IPS-NIHi7 (cell line): ENCODE measurements at regions not wholly inside any gene's neighbourhood (a gene's known extent, or its start where the extent isn't known, plus 50 kb on each side); places are given as distances from the start of the nearest gene placed in this dataset.
"Not testable (repeated sequence)": the region's sequence is repeated elsewhere in the genome, so short reads cannot be mapped to it uniquely, and the experiment has no call there.

Source experiments
- DNase-seq: peaks from one replicate; pipeline ENCODE4 v3.0.0; 2012; ENCODE audit warnings: mixed read lengths; ENCODE audit errors: extremely low spot score

DNA sequence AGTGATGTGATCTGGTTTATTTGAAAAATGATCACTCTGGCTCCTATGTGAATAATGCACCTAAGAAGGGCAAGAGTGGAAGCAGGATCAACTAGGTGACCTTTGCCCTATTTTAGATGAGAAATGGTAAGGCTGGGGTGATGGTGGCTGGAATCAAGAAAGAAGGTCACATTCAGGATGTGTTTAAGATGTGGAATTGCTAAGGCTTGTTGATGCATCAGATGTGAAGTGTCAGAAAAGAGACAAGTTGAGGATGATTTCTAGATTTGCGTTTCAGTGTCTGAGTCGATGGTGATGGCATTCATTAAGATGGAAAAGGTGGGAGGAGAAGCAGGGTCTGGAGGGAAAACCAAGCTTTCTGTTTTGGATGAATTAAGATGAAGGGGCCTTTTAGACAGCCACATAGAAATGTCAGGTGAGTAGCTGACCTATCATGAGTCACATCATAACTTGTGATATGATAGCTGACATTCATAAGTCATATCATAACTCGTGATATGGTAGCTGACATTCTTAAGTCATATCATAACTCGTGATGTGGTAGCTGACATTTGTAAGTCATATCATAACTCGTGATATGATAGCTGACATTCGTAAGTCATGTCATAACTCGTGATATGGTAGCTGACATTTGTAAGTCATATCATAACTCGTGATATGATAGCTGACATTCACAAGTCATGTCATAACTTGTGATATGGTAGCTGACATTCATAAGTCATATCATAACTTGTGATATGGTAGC lies 101.2 kb upstream of the SEC11C start:
- no peak for DNase-seq

DNA sequence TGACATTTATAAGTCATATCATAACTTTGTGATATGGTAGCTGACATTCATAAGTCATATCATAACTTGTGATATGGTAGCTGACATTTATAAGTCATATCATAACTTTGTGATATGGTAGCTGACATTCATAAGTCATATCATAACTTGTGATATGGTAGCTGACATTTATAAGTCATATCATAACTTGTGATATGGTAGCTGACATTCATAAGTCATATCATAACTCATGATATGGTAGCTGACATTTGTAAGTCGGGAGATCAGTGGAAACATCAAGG lies 100.7 kb upstream of the SEC11C start:
- DNase-seq, result not testable (repeated sequence)

DNA sequence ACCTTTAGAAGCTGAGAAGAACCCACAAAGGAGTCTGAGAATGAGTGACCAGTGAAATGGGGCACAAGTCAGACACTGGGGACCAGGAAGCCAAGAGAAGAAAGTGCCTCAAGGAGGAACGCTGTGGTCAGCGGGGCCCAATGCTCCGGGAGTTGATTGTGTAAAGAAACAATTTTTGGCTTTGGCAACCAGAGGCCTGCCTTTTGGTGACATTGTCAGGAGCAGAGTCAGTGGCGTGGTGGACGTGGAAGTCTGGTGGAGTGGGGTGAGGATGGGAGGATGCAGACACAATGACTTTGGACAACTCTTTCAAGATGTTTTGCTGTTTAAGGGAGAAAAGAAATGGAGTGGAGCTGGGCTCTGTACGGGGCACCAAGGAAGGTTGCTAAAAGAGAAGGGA lies 100.2 kb upstream of the SEC11C start:
- no peak for DNase-seq

DNA sequence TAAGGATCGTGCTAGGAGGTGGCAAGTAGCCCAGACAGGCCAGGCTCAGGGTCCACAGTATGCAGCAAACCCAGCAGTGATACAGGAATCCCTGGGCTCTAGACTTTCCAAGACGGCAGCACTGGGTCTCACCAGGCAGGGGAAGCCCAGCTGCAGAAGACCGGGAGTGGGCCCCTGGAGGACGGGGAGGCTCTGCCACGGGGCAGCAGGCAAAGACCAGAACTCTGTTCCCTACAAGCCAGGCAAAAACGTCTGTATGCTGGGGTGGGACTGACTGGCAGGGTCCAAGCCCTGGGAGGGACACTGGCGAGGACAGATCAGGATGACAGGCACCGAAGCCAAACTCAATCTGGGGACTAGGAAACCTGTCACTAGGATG lies 98.9 kb upstream of the SEC11C start:
- no peak for DNase-seq

DNA sequence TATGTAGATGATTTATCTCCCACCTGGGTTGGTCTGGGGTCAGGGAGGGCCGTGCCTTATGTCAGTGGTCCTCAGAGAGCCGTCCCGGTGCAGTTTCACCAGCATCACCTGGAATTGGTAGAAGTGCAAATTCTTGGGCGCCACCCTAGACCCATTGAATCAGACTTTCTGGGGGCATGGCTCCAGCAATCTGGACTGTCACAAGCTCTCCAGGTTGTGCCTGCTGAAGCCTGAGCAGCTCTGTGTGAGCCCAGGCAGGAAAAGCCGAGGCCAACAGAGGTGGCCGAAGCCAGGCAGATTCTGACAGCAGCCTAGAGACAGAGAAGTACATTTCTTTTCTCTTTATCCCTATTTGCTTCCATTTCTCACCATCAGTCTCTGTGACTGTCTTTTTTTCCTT lies 98.4 kb upstream of the SEC11C start:
- DNase-seq, result no peak

DNA sequence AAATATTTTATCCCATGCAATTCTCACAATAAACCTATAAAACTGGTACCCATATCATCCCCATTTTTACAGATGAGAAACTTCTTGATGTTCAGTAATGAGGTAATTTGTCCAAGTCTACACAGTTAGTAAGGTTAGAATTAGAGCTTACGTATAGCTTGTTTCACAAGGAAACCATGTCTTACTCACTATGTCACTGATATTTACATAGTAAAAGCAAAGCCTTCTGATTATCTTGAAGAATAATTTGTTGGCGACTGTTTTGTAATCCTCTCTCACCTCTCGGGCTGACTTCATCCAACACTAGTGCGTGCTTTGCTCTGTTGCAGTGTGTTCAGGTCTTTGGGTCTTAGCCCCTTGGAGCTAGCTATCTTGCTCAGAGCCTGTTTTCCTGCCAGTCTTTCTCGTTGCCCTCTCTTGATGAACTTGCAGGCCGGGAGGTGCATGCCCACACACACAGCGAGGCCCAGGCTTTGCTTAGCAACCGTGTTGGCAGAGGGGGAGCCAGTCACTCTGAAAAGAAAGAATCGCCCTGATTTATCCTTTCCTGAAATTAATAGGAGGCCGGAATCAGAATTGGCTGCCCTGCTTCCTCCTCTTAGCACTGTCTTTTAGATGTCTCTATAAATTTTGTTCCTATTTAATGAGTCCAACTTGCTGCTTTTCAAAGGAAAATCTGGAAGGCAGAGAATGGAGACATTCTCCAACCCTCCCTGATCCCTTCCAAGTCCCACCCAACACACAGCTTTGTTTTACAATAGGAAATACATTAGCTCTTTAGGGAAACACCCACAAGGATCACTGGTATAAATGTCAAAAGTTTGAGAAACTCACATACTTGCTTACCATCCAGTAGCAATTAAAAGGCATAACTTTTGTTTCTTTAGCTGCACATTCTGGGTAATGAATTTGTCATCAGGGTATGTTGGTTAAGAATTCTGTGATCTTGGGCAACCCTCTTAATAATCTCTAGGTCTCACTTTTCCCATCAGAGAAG lies 97.6 kb upstream of the SEC11C start:
- DNase-seq, result no peak

DNA sequence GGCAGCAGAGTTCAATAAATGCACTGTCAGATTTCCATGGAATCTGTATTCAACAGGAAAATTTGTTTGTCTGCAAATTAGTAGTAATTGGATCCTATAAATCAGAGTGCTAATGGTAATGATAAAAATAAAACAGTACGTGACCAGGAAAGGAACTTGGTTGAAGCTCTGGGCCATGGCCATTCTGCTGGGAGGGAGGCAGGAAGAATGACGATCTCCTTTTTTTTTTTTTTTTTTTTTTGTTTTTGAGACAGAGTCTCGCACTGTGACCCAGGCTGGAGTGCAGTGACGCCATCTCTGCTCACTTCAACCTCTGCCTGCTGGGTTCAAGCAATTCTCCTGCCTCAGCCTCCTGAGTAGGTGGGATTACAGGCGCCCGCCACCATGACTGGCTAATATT lies 94.8 kb upstream of the SEC11C start:
- no peak for DNase-seq

DNA sequence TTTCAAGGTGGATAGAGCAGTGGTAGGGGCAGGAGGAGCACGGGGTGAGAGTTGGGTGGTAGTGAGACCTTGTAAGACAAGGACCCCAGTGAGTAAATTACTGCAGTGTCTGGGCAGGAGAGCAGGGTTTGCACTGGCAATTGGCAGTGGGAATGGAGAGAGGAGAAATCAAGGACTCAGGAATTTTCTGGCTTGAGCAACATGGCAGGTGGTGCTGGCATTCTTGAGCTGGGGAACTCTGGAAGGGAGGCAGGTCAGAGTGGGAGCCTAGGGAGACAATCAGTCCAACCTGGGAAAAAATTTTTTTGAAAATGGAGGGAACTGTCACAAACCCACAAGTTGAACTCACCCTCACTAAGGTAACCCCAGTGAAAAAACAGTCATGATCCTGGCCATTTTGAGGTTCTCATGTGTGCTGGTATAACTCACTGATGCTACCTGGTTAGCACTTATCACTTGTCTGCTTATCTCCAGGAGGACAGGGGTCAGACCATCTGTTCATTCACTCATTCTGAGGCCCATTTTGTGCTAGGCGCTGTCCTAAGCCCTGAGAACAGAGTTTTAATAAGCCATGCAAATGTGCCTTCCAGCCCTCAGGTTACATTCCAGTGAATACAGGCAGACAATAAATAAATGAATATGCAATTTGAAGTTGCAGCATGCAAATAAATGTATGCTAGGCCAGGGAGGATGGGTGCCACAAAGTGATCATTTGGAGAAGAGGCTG lies 92.2 kb upstream of the SEC11C start:
- DNase-seq, result no peak

DNA sequence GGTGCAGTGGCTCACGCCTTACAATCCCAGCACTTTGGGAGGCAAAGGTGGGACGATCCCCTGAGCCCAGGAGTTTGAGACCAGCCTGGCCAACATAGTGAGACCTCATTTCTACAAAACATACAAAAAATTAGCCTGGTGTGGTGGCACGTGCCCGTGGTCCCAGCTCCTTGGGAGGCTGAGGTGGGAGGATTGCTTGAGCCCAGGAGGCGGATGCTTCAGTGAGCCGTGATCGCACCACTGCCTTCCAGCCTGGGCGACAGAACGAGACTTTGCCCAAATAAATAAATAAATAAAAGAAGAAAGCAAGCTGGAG lies 91.7 kb upstream of the SEC11C start:
- DNase-seq, result no peak

DNA sequence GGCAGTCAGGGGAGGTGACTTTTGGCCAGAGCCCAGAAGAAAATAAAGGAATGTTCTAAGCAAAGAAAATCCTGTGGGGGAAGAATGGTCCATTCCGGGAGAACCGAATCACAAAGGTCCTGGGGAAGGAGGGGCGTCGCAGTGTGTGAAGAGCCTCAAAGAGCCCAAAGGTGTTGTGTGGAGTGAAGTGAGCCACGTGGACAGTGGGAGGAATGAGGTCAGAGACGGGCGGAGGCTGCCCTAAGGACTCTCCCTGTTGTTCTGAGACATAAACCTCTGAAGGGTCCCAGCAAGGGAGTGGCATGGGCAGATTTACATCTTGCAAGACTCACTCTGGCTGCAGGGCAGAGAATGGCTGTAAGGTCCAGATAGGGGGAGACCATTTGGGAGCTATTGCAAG lies 91.3 kb upstream of the SEC11C start:
- no peak for DNase-seq

DNA sequence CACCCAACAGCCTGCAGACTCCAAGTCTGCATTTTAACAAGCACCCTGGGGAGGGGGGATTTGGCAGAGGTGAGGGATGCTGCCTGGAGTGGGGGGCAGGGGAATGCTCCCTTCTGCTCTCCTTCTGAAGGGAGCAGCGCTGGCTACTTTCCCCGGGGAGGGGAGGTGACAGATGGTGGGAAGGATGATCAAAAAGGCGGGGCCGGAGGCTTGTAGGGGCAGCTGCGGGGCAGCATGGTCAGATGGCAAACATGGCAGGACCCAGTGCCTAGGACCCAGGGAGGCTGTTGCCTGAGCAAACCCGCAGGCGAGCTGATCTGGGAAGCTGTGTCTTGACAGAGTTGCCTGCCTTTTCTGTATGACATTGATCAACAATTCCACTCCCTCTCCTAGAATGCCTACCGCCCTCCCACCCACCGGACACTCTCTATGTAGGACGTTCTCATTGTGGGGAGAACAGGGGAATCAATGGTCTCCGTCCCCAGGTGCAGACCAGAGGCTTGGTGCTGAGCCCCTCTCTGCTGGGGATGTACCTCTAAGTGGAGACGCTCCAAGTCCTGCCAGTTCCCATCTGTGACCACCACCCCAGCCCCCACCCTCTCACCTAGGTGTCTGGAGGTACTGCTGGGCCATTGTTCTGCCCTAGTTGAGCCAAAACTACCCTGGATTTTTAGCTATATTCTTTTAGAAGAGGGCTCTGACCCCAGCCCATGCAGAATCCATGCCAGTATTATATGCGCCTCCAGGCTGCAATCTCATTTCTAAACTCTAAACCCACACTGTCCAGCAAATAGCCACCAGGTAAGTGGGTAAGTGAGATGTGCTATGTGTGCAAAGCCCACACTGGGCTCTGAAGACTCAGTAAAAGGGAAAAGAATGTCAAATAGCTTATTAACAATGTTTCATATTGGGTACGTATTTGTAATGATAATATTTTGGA lies 89.7 kb upstream of the SEC11C start:
- DNase-seq, result no peak

DNA sequence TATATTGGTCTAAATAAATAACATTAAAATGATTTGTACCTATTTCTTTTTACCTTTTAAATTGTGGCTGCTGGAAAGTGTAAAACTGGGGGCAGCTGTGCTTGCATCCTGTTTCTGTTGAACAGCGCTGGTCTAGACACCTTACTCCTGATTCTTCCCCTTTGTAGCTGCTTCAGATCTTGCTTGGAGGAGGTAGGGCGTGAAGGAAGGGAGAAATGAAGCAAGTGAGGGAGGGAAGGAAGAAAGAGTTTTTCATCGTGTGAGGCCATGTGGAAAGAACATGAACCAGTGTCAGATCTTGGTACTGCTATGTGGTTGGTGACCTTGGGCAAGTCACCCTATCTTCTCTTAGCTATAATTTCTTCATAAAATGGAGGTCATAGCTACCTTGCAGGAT lies 89.0 kb upstream of the SEC11C start:
- DNase-seq, result no peak

DNA sequence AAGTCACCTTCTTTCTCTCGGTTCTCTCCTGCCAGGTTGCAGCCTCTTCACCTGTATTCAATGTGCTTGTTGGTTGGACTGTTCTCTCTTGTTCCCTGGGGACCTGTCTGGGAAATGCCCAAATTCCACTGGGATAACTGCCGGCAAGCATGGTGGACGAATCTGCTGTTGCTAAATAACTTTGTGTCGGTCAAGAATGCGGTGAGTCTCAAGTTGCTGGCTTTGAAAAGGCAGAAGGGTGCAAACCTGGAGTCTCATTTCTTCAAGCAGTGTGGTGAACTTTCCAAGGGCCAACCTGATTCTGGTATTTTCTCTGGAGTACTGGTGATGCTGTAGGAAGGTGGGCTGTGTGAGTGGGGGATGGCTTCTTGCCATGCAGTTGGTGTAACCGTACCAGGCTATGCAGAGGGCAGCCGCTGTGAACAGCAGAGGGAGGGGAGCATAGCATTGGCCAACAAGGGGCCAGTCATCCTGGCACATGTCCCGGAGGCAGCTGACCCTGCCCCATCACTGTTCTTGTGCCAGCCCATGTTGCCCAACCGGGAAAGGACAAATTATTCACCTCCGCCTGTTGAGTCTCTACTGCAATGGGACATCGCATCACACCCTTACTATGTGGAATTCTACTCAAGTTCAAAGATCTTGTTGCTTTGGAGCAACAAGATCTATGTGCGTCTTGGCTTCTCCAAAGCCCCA lies 88.1 kb upstream of the SEC11C start:
- DNase-seq, result no peak

DNA sequence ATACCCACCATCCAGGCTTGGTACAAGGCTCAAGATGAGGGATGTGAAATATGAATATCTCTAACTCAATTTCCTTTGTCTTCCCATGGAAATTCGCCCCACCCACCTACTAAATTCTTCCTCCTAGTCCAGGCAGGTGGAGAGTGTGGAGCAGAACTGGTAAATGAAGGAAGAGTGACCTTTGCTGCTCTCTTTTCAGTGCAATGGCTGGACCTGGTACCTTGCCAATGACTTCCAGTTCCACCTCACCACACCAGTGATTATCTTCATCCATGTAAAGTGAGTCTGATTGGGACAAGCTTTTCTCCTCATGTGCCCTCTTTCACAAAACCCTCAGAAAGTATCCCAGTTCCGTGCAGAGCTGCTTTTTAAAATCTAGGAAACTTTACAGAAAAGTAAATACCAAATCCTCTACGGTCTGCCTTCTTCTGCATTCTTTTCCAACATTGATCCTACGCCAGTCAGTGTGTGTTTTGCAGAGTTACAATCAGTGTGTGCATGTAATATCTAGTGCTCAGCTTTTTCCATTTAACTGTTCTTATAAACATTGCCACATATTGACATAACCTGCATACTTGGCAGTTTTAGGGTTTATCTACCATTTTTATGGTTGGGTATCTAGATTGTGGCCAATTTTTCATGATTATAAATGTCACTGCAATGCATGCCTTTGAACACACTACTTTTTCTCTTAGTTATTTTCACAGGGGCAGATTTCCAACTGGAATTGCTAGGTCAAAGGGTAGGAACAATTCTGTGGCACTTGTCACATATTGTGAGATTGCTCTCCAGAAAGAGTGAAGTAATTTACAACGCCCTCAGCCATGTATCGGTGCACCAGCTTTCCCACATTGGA lies 86.5 kb upstream of the SEC11C start:
- DNase-seq, result no peak

DNA sequence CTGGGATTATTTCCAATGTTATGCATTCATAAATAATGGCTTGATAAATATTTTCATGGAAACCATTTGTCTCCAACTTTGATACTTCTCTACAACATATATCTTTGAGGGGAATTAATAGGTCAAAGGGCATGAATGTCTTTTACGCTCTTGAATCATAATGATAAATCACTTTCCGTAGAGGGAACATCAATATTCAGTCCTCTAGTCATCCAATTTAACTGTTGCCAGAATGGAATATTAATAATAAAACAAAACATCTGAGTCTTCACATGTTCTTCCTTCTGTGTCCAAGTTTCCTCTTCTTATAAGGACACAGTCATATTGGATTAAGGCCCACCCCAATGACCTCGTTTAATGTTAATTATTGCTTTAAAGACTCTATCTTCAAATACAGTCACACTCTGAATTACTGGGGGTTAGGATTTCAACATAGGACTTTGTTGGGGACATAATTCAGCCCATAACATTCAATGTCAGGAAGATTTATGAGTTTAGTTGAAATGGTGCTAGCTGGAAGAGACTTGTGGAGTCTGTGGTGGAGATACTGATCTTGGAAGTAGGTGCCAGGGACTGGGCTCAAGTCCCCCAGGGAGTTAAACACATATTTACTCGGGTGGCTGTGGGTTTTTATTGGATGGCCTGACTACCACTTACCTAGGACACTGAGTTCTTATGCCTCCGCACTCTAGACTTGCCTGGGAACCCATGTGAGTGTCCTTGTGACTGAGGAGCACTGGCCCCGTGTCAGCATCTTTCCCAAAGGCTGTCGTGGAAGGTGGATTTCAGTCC lies 85.0 kb upstream of the SEC11C start:
- no peak for DNase-seq

DNA sequence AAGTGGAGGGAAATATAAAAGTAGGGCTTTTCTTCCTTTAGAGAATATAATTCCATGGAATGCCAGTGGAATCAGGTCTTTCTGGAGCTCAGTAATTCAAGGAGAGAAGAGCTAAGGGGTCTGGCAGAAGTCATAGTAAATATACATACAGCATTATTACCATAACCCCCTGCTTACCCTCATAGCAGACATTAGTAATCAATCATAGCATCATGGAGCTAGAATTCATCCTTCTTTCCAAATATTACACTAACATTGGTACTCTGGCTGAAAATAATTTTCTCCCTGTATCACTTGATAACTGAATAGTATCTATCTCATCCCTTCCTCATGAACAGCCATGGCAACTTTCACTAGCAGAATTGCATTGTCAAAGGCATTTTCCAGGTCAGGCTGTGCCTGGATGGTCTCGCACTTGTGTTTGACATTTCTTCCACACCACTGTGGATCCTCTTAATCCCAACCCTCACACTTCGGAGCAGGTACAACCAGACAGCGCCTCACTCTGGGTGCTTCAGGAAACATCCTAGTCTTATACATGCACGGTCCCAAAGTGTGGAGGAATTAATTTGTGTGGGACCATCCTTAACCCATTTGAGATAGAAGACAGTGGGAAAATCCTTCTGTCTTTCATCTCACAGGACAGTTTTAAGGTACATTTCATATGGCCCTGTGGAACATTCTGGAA lies 84.2 kb upstream of the SEC11C start:
- DNase-seq, result peak; percentile 69

DNA sequence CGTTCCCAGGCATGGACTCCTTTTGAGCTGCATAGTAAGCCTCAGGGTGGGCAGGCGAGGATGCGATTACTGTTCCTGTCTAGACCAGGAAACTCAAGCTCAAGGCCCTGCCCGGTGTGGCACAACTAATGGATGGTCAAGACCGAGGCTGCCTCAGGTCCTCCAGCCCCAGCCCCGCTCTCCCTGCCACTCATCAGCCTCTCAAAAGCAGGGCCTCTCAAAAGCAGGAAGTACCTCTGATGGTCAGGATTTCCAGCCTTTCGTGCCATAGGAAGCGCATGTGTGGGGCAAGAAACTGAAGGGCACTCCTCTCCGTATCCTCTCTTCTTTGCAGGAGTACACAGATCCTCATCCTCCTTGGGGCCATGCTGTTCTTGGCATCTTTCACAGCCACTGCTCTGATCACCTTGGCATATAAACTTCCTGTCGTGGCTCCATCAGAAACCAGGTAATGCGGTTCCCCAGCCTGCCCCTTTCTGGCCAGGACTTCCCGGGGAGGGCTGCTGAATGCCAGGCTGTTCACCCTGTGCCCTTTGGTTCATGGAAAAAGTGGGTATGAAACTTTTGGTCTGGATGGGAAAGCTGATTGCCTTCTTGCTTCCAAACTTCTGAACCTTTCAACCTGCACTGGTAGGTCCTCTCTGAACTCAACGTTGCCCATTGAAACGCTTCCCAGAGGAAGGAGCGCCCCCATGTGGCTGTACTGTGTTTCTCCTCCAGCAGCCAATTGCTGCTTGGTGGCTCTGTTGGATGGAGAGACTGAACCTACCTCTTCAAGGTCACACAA lies 82.8 kb upstream of the SEC11C start:
- DNase-seq, result peak; percentile 63

DNA sequence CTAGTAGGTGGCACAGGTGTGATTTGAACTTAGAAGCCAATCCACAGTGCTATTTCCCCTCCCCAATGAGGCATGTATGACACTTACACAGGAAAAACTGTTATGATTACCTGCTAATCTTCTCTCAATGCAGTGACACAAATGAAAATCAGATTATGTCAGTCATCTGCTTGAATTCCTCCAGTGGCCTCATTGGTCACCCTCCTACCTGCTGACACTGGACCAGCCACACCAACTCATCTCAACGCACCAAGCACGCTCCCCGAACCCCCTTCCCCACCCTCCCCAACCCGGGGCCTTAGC lies 82.2 kb upstream of the SEC11C start:
- no peak for DNase-seq
